H9 (cell line): ENCODE measurements at regions not wholly inside any gene's neighbourhood (a gene's known extent, or its start where the extent isn't known, plus 50 kb on each side); places are given as distances from the start of the nearest gene placed in this dataset.

ENCODE experiments used
- DNase-seq: peaks from one replicate; pipeline ENCODE4 v3.0.0-alpha.2; 2017
- H2AFZ ChIP-seq: one replicate; pipeline ENCODE4 v1.6.1; 2013; ENCODE audit warnings: mild to moderate bottlenecking, low read length, control low read depth, moderate library complexity
- H2AK5ac ChIP-seq: 2 replicates; pipeline ENCODE4 v1.6.1; 2013; ENCODE audit warnings: low read length, control low read depth, mixed read lengths; ENCODE audit not compliant: insufficient read length
- H2BK120ac ChIP-seq: one replicate; pipeline ENCODE4 v1.6.1; 2013; ENCODE audit warnings: low read depth, mild to moderate bottlenecking, low read length, control low read depth, inconsistent platforms; ENCODE audit not compliant: poor library complexity, severe bottlenecking
- H2BK12ac ChIP-seq: 2 replicates; pipeline ENCODE4 v1.6.1; 2013; ENCODE audit warnings: low read length, control low read depth, mixed read lengths, low read depth; ENCODE audit not compliant: insufficient read length
- H2BK15ac ChIP-seq: 2 replicates; pipeline ENCODE4 v1.6.1; 2013; ENCODE audit warnings: low read depth, low read length, control low read depth
- H2BK20ac ChIP-seq: one replicate; pipeline ENCODE4 v1.6.1; 2013; ENCODE audit warnings: low read depth, mild to moderate bottlenecking, low read length, control low read depth, inconsistent platforms; ENCODE audit not compliant: poor library complexity, severe bottlenecking
- H2BK5ac ChIP-seq: 2 replicates; pipeline ENCODE4 v1.6.1; 2013; ENCODE audit warnings: low read length, control low read depth, mixed read lengths; ENCODE audit not compliant: insufficient read length
- H3K14ac ChIP-seq: 2 replicates; pipeline ENCODE4 v1.6.1; 2013; ENCODE audit warnings: low read length, control low read depth; ENCODE audit not compliant: insufficient read depth
- H3K18ac ChIP-seq: 2 replicates; pipeline ENCODE4 v1.6.1; 2013; ENCODE audit warnings: low read depth, mild to moderate bottlenecking, mixed read lengths, low read length, control low read depth; ENCODE audit not compliant: insufficient read length
- H3K23ac ChIP-seq: 2 replicates; pipeline ENCODE4 v1.6.1; 2013; ENCODE audit warnings: low read length, control low read depth, mixed read lengths, low read depth; ENCODE audit not compliant: insufficient read length
- H3K23me2 ChIP-seq: 2 replicates; pipeline ENCODE4 v1.6.1; 2013; ENCODE audit warnings: low read depth, mild to moderate bottlenecking, mixed read lengths, low read length, control low read depth; ENCODE audit not compliant: insufficient read length, poor library complexity, severe bottlenecking
- H3K27ac ChIP-seq: 2 replicates; pipeline ENCODE4 v1.5.1; 2013; ENCODE audit warnings: low read length, control low read depth, mixed read lengths, low read depth; ENCODE audit not compliant: insufficient read length
- H3K27me3 ChIP-seq: 2 replicates; pipeline ENCODE4 v1.6.1; 2013; ENCODE audit warnings: low read length, control low read depth, inconsistent platforms; ENCODE audit not compliant: insufficient read depth
- H3K4ac ChIP-seq: 2 replicates; pipeline ENCODE4 v1.6.1; 2013; ENCODE audit warnings: low read depth, mild to moderate bottlenecking, control low read depth, inconsistent platforms, low read length, moderate library complexity
- H3K4me1 ChIP-seq: 2 replicates; pipeline ENCODE4 v1.6.1; 2013; ENCODE audit warnings: low read length, control low read depth, inconsistent platforms; ENCODE audit not compliant: insufficient read depth
- H3K4me2 ChIP-seq: 2 replicates; pipeline ENCODE4 v1.6.1; 2013; ENCODE audit warnings: low read length, control low read depth, mixed read lengths; ENCODE audit not compliant: insufficient read length, insufficient read depth
- H3K56ac ChIP-seq: 2 replicates; pipeline ENCODE4 v1.6.1; 2013; ENCODE audit warnings: low read depth, mild to moderate bottlenecking, mixed read lengths, low read length, control low read depth; ENCODE audit not compliant: insufficient read length
- H3K79me1 ChIP-seq: 2 replicates; pipeline ENCODE4 v1.6.1; 2013; ENCODE audit warnings: low read depth, mild to moderate bottlenecking, moderate library complexity, low read length, control low read depth, inconsistent platforms; ENCODE audit not compliant: insufficient read depth, poor library complexity, severe bottlenecking
- H3K79me2 ChIP-seq: 2 replicates; pipeline ENCODE4 v1.6.1; 2013; ENCODE audit warnings: low read length, control low read depth, inconsistent platforms; ENCODE audit not compliant: insufficient read depth
- H3K9ac ChIP-seq: 2 replicates; pipeline ENCODE4 v1.6.1; 2013; ENCODE audit warnings: low read length, control low read depth, mixed read lengths; ENCODE audit not compliant: insufficient read length; ENCODE audit errors: extremely low read depth
- H3K9me3 ChIP-seq: one replicate; pipeline ENCODE4 v1.6.1; 2013; ENCODE audit warnings: low read depth, low read length, inconsistent platforms; ENCODE audit not compliant: control insufficient read depth
- H3T11ph ChIP-seq: one replicate; pipeline ENCODE4 v1.6.1; 2013; ENCODE audit warnings: mild to moderate bottlenecking, low read length, control low read depth, inconsistent platforms
- H4K20me1 ChIP-seq: one replicate; pipeline ENCODE4 v1.6.1; 2013; ENCODE audit not compliant: control insufficient read depth, insufficient read length, insufficient read depth
- H4K5ac ChIP-seq: 2 replicates; pipeline ENCODE4 v1.6.1; 2013; ENCODE audit warnings: low read depth, mild to moderate bottlenecking, mixed read lengths, low read length, control low read depth; ENCODE audit not compliant: insufficient read length
- H4K8ac ChIP-seq: replicated peaks from 2 replicates; pipeline ENCODE4 v1.6.1; 2013; ENCODE audit warnings: low read length, control low read depth, mixed read lengths, low read depth; ENCODE audit not compliant: insufficient read length
- H4K91ac ChIP-seq: 2 replicates; pipeline ENCODE4 v1.6.1; 2013; ENCODE audit warnings: low read depth, mild to moderate bottlenecking, moderate library complexity, mixed read lengths, low read length, control low read depth; ENCODE audit not compliant: insufficient read length
- H3K27ac Mint-ChIP-seq, 3 experiments: 2 replicates in 2 of 3; 3 replicates in 1 of 3; pipeline ENCODE4 v1.8.0; 2020 to 2021; ENCODE audit warnings: mixed read lengths in 3 of 3, mild to moderate bottlenecking in 1 of 3, moderate library complexity in 1 of 3
- H3K27me3 Mint-ChIP-seq: 2 replicates; pipeline ENCODE4 v1.8.0; 2021; ENCODE audit warnings: low read depth, mild to moderate bottlenecking, moderate library complexity, mixed read lengths
- H3K36me3 Mint-ChIP-seq, 3 experiments: 2 replicates in 2 of 3; 3 replicates in 1 of 3; pipeline ENCODE4 v1.8.0; 2020 to 2021; ENCODE audit warnings: low read depth in 3 of 3, mixed read lengths in 3 of 3; ENCODE audit not compliant: insufficient read depth in 1 of 3
- H3K4me1 Mint-ChIP-seq, 2 experiments: 2 replicates each; pipeline ENCODE4 v1.8.0; 2020; ENCODE audit warnings: mixed read lengths in 2 of 2
- H3K4me3 Mint-ChIP-seq, 2 experiments: 2 replicates in 1 of 2; 3 replicates in 1 of 2; pipeline ENCODE4 v1.8.0; 2020 to 2021; ENCODE audit warnings: mild to moderate bottlenecking in 2 of 2, mixed read lengths in 2 of 2, moderate library complexity in 1 of 2
- H3K9me3 Mint-ChIP-seq, 2 experiments: 2 replicates in 1 of 2; 3 replicates in 1 of 2; pipeline ENCODE4 v1.8.0; 2020; ENCODE audit warnings: mild to moderate bottlenecking in 2 of 2, mixed read lengths in 2 of 2, moderate library complexity in 1 of 2
- CTCF ChIP-seq: fragments of 200-600 bp; sonication (generic); conservative IDR thresholded peaks from 3 replicates; pipeline ENCODE4 v1.8.0; 2021; ENCODE audit warnings: antibody characterized with exemption, mild to moderate bottlenecking
- WGBS: extraction: QIAGEN DNeasy Blood & Tissue Kit; methylation state at CpG from one replicate; pipeline ENCODE4 v1.1.7; 2013; ENCODE audit warnings: missing lambda C conversion rate, low lambda C conversion rate, mixed read lengths; ENCODE audit not compliant: insufficient read length; ENCODE audit errors: extremely low coverage; 5-methylcytosine and 5-hydroxymethylcytosine counted together

- H3T11ph ChIP-seq: no peak overlapping the region
- H4K20me1 ChIP-seq: no peaks in the 10 kb centered on the region
- no peak overlapping the region for H3K4ac ChIP-seq
- H2BK5ac ChIP-seq: no peak overlapping the region
- H4K8ac ChIP-seq: no peak overlapping the region
- H3K9me3 ChIP-seq: no peaks in the 10 kb centered on the region
- no peak overlapping the region for H3K9ac ChIP-seq
- H2BK20ac ChIP-seq: no peak overlapping the region
- no peak overlapping the region for H2BK12ac ChIP-seq
- H3K27ac Mint-ChIP-seq: no peak overlapping the region
- H2BK120ac ChIP-seq: no peak overlapping the region
- no peaks in the 10 kb centered on the region for H3K79me1 ChIP-seq
- no peak overlapping the region for H2AK5ac ChIP-seq
- no peak overlapping the region for H3K4me2 ChIP-seq
- no peaks in the 10 kb centered on the region for H3K36me3 Mint-ChIP-seq
- H3K79me2 ChIP-seq: no peaks in the 10 kb centered on the region
- H3K27me3 ChIP-seq: no peaks in the 10 kb centered on the region
- WGBS: no CpG with 5 or more reads among the region's 4 CpGs
- H3K4me1 ChIP-seq: no peaks in the 10 kb centered on the region
- no peak overlapping the region for H3K14ac ChIP-seq
- no peaks in the 10 kb centered on the region for H3K9me3 Mint-ChIP-seq
- H3K4me3 Mint-ChIP-seq: no peak overlapping the region
- no peak overlapping the region for H3K56ac ChIP-seq
- H3K23ac ChIP-seq: no peak overlapping the region
- no peak overlapping the region for H4K91ac ChIP-seq
- no peak overlapping the region for H2AFZ ChIP-seq
- H3K27ac ChIP-seq: no peak overlapping the region
- no peak overlapping the region for H4K5ac ChIP-seq
- no peak for TF ChIP-seq CTCF
- H3K18ac ChIP-seq: no peak overlapping the region
- H2BK15ac ChIP-seq: no peak overlapping the region
- H3K23me2 ChIP-seq: no peaks in the 10 kb centered on the region
- H3K4me1 Mint-ChIP-seq: peaks cover 4 to 5% of the 10 kb centered on the region in 2 experiments; a peak in 2 of 4 replicates
- DNase-seq: no peak
- no peaks in the 10 kb centered on the region for H3K27me3 Mint-ChIP-seq
These were observed 437.0 kb upstream of the PROX1 start for GRCh38 chr1:213550804-213551203.
